Colonic mucosa (tissue), 4 donors: ENCODE measurements at regions not wholly inside any gene's neighbourhood (a gene's known extent, or its start where the extent isn't known, plus 50 kb on each side); places are given as distances from the start of the nearest gene placed in this dataset.
"Not testable (repeated sequence)": the region's sequence is repeated elsewhere in the genome, so short reads cannot be mapped to it uniquely, and the experiment has no call there.

ENCODE experiments used
- DNase-seq: peaks from one replicate; pipeline ENCODE4 v3.0.0-alpha.2; 2020
- H3K27ac ChIP-seq: fragments of 200-600 bp; one replicate; pipeline ENCODE4 v1.8.0; 2021
- H3K27me3 ChIP-seq: fragments of 200-600 bp; one replicate; pipeline ENCODE4 v1.8.0; 2021
- H3K36me3 ChIP-seq: fragments of 200-600 bp; one replicate; pipeline ENCODE4 v1.8.0; 2021
- H3K4me1 ChIP-seq: fragments of 200-600 bp; one replicate; pipeline ENCODE4 v1.8.0; 2021; ENCODE audit warnings: mild to moderate bottlenecking
- H3K4me3 ChIP-seq: fragments of 200-600 bp; one replicate; pipeline ENCODE4 v1.8.0; 2021
- H3K9ac ChIP-seq, 2 donors: one replicate each; pipeline ENCODE4 v1.7.0; 2013; ENCODE audit warnings: control low read depth in 2 of 2, low read depth in 2 of 2, low read length in 2 of 2
- H3K9me3 ChIP-seq: fragments of 200-600 bp; one replicate; pipeline ENCODE4 v1.8.0; 2021
- intact Hi-C: fragments of 100-400 bp; cut with DNase I; formaldehyde crosslinking; loops from one replicate; pipeline ENCODE4 v1.14.1; 2022
- TF ChIP-seq, protein P1 (sequence below): fragments of 200-600 bp; IDR thresholded peaks from one replicate; pipeline ENCODE4 v1.8.0; 2022; ENCODE audit warnings: antibody characterized with exemption, mild to moderate bottlenecking
- donor health status: healthy.
- donor health status: DM: no; HTN: no; CAD: no.
- donor health status: DM: no; HTN: no; CAD: no.

DNA sequence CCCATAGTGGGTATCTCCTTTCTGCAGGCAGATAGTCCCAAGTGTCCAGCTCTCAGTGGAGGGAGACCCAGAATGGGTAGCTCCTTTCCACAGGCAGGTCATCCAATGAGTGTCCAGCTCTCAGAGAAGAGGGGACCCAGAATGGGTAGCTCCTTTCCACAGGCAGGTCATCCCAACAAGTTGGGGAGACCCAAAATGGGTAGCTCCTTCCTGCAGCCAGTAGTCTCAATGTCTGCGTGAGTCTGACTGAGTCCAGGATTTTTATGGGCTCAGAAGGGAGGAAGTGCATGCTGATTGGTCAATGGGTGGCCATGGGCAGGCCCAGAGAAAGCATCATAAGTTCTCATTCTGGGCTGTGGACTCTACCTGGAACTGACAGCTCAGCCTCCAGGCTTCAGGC, 150.7 kb upstream of the P2RY1 start:
- intact Hi-C loops, result no loop called here
- Histone ChIP-seq H3K27ac (no peak overlapping the region), H3K36me3 (no peaks in the 10 kb centered on the region), H3K27me3 (no peaks in the 10 kb centered on the region), H3K9ac (no peak overlapping the region), H3K4me1 (no peaks in the 10 kb centered on the region), H3K9me3 (no peaks in the 10 kb centered on the region), H3K4me3 (no peak overlapping the region)
- TF ChIP-seq, protein P1, sequence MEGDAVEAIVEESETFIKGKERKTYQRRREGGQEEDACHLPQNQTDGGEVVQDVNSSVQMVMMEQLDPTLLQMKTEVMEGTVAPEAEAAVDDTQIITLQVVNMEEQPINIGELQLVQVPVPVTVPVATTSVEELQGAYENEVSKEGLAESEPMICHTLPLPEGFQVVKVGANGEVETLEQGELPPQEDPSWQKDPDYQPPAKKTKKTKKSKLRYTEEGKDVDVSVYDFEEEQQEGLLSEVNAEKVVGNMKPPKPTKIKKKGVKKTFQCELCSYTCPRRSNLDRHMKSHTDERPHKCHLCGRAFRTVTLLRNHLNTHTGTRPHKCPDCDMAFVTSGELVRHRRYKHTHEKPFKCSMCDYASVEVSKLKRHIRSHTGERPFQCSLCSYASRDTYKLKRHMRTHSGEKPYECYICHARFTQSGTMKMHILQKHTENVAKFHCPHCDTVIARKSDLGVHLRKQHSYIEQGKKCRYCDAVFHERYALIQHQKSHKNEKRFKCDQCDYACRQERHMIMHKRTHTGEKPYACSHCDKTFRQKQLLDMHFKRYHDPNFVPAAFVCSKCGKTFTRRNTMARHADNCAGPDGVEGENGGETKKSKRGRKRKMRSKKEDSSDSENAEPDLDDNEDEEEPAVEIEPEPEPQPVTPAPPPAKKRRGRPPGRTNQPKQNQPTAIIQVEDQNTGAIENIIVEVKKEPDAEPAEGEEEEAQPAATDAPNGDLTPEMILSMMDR, result no peak
- no peak for DNase-seq

DNA sequence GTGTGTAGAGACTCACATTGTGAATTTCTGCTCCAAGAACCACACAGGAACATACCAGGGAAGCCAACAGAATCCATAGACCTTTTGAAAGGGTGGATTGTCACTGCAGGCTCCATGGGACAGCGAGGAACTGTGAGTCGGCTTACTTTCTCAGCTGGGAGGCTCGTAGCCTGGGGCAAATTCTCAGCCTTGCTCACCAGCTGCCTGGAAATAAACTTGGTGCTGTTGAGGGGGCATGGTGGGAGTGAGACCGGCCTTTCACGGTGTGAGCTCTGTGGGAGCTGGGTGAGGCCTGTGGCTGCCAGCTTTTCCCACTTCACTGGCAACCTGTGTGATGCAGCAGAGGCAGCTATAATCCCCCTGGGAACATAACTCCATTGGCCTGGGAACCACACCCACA, 146.6 kb upstream of the P2RY1 start:
- intact Hi-C loops, result no loop called here
- DNase-seq, result no peak

DNA sequence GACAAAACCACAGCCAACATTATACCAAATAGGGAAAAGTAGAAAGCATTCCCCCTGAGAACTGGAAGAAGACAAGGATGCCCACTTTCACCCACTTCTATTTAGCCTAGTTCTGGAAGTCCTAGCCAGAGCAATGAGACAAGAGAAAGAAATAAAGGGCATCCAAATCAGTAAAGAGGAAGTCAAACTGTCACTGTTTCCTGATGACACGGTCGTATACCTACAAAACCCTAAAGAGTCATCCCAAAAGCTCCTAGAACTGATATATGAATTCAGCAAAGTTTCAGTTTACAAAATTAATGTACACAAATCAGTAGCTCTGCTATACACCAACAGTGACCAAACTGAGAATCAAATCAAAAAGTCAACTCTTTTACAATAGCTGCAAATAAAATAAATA, 142.6 kb upstream of the P2RY1 start:
- H3K9ac ChIP-seq, H3K27ac ChIP-seq, H3K27me3 ChIP-seq, H3K4me1 ChIP-seq, intact Hi-C loops, H3K36me3 ChIP-seq, H3K9me3 ChIP-seq, DNase-seq, H3K4me3 ChIP-seq: not testable (repeated sequence)

More for the DNA sequence above, 146.6 kb upstream of the P2RY1 start:
- H3K9me3 ChIP-seq, result no peaks in the 10 kb centered on the region
- H3K9ac ChIP-seq, result no peak overlapping the region
- H3K36me3 ChIP-seq, result no peaks in the 10 kb centered on the region
- no peaks in the 10 kb centered on the region for H3K27me3 ChIP-seq
- H3K4me1 ChIP-seq, result no peaks in the 10 kb centered on the region
- TF ChIP-seq, protein P1, result no peak
- no peak overlapping the region for H3K27ac ChIP-seq
- H3K4me3 ChIP-seq, result no peak overlapping the region

DNA sequence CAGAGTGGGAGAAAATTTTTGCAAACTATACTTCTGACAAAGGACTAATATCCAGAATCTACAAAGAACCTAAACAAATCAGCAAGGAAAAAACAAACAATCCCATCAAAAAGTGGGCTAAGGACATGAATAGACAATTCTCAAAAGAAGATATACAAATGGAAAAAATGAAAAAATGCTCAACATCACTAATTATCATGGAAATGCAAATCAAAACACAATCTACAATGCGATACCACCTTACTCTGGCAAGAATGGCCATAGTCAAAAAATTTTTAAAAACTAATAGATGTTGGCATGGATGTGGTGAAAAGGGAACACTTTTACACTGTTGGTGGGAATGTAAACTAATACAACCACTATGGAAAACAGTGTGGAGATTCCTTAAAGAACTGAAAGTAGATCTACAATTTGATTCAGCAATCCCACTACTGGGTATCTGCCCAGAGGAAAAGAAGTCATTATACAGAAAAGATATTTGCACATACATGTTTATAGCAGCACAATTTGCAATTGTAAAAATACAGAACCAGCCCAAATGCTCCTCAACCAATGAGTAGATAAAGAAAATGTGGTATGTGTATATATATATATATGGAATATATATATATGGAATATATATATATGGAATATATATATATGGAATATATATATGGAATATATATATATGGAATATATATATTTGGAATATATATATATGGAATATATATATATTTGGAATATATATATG, 141.2 kb upstream of the P2RY1 start:
- H3K27me3 ChIP-seq, DNase-seq, H3K4me1 ChIP-seq, H3K9ac ChIP-seq, H3K4me3 ChIP-seq, H3K36me3 ChIP-seq, H3K9me3 ChIP-seq, H3K27ac ChIP-seq, intact Hi-C loops: not testable (repeated sequence)

DNA sequence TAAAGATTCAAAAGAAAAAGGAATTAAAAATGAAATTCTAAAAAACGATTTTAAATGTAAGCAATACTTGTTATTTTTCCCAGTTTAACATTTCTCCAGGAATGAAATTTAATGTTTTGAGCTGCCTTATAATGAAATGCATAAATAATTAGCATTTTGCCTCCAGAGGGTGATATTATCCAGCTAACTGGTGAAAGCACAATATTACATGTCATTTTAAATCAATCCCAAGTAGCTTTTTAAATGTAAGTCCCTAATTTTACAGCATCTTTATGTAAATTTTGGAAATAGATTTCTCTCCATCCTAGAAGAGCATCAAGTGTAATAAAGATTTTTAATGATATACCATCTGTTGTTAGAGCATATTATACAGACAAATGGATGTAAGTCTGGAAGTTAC, 139.1 kb upstream of the P2RY1 start:
- H3K27ac ChIP-seq, result no peak overlapping the region
- no peak for DNase-seq
- H3K4me1 ChIP-seq, result no peaks in the 10 kb centered on the region
- H3K4me3 ChIP-seq, result no peak overlapping the region
- intact Hi-C loops, result no loop called here
- TF ChIP-seq, protein P1, result no peak
- H3K9me3 ChIP-seq, result no peaks in the 10 kb centered on the region
- no peaks in the 10 kb centered on the region for H3K27me3 ChIP-seq
- H3K9ac ChIP-seq, result no peak overlapping the region
- no peaks in the 10 kb centered on the region for H3K36me3 ChIP-seq

DNA sequence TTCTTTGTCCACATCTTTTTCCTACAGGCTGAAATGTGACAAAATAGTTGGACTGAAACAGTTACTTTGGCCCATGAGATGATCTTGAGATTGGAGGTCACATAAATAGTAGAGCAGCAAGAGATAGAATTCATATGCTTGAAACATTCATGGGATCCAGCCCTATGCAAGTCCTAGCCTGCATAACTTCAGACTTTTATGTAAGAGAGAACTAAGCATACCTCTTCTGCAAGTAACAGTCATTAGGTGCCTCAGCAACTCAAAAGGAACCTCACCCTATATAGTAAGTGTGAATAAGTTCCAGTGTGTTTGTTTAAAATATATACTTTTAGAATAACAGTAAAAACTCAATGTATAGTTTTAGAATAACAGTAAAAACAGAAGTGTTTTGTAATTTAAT, 138.0 kb upstream of the P2RY1 start:
- Histone ChIP-seq H3K4me1 (no peaks in the 10 kb centered on the region), H3K36me3 (no peaks in the 10 kb centered on the region), H3K27ac (no peak overlapping the region), H3K9ac (no peak overlapping the region), H3K4me3 (no peak overlapping the region), H3K9me3 (no peaks in the 10 kb centered on the region), H3K27me3 (no peaks in the 10 kb centered on the region)
- DNase-seq, result no peak
- intact Hi-C loops, result no loop called here
- TF ChIP-seq, protein P1, result no peak
